ENCODE measurements at regions not wholly inside any gene's neighbourhood (a gene's known extent, or its start where the extent isn't known, plus 50 kb on each side); places are given as distances from the start of the nearest gene placed in this dataset.

GRCh38 chr2:152971685-152972084, 253.3 kb downstream of the ARL6IP6 start:
- DNase-seq (no peak), ATAC-seq (no peak)
- no peak overlapping the region for H3K27ac ChIP-seq
- H3K4me3 ChIP-seq: no peak overlapping the region
- no peak for TF ChIP-seq CTCF (IDR thresholded peaks at IDR 0.05)
- H3K36me3 ChIP-seq: no peaks in the 10 kb centered on the region
- no peaks in the 10 kb centered on the region for H3K27me3 ChIP-seq
- peaks cover 0 to 28% of the 10 kb centered on the region in 2 donors for H3K9me3 ChIP-seq
- intact Hi-C loops (cut with DNase I): no loop called here
- no peaks in the 10 kb centered on the region for H3K4me1 ChIP-seq

DNA sequence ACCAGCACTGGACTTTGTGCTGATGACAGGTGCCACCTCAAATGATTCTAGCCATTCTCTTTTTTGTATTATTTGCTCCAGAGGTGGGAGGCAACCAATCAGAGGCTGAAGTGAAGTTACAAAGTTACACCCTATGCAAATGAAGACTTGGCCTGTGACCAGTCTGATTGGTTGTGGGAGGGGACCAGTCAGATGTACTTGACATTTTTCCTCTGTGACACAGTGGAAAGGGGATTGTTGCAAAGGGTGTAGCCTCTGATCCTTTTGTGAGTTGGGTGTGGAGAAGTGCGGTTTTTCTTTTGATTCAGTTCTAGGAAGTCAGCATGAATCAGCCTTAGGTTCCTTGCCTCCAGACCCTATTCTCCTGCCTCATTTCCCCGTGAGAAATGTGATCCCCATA, 244.0 kb downstream of the ARL6IP6 start:
- intact Hi-C loops (cut with DNase I): no loop called here
- H3K27me3 ChIP-seq: no peaks in the 10 kb centered on the region
- no peak for DNase-seq
- TF ChIP-seq CTCF (IDR thresholded peaks at IDR 0.05): no peak
- ATAC-seq: no peak
- no peak overlapping the region for H3K27ac ChIP-seq
- H3K9me3 ChIP-seq: no peaks in the 10 kb centered on the region
- H3K36me3 ChIP-seq: no peaks in the 10 kb centered on the region
- H3K4me1 ChIP-seq: no peaks in the 10 kb centered on the region
- no peak overlapping the region for H3K4me3 ChIP-seq

- DNase-seq (no peak), ATAC-seq (no peak)
- Histone ChIP-seq H3K36me3 (no peaks in the 10 kb centered on the region), H3K27me3 (no peaks in the 10 kb centered on the region), H3K27ac (no peak overlapping the region), H3K9me3 (no peaks in the 10 kb centered on the region), H3K4me1 (no peaks in the 10 kb centered on the region), H3K4me3 (no peak overlapping the region)
- no peak for TF ChIP-seq CTCF (IDR thresholded peaks at IDR 0.05)
- intact Hi-C loops (cut with DNase I): no loop called here
These were observed 242.9 kb downstream of the ARL6IP6 start for GRCh38 chr2:152961351-152961750.

DNA sequence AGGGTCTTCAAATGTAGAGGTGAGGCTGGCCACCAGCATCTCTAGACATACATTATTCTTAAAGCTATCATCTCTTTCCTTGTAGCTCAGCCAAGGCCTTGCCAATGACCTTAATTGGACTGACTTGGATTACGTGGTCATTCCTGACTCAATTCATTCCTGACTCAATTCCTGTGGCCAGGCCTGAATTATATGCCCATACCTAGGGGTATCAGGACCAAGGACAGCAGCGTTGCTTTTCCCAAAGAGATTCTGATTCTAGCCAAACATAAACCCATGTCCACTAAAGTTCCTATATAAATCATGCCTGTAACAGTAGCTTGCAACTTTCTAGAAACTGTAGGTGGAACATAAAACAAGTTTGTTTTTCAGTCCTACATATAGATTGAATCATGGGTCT, 231.7 kb downstream of the ARL6IP6 start:
- H3K9me3 ChIP-seq: no peaks in the 10 kb centered on the region
- intact Hi-C loops (cut with DNase I): no loop called here
- H3K27ac ChIP-seq: no peak overlapping the region
- H3K4me1 ChIP-seq: no peaks in the 10 kb centered on the region
- no peaks in the 10 kb centered on the region for H3K27me3 ChIP-seq
- DNase-seq: peak in 1 of 4 donors; percentile 6
- no peak overlapping the region for H3K4me3 ChIP-seq
- no peak for ATAC-seq
- H3K36me3 ChIP-seq: no peaks in the 10 kb centered on the region
- no peak for TF ChIP-seq CTCF (IDR thresholded peaks at IDR 0.05)

DNA sequence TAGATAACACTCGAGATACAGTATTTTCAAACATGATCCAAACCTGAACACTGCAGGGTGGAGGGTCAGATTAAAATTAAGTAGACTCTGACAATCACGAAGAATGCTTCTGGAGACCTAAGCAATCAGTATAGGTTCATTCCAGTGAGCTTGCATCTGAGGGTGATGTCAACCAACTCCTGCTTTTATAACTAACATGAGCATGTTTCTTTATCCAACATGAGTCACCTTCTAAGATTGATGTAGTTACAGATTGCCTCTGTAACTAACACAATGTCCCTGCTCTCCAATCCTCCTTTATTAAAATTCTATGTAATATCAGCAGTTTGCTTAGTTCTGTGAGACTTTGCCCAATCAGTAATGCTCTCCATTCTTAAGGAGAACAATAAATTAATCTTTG, 225.7 kb downstream of the ARL6IP6 start:
- Histone ChIP-seq H3K27me3 (no peaks in the 10 kb centered on the region), H3K4me3 (no peak overlapping the region), H3K27ac (no peak overlapping the region), H3K4me1 (no peaks in the 10 kb centered on the region), H3K9me3 (peaks cover 0 to 10% of the 10 kb centered on the region in 2 donors), H3K36me3 (no peaks in the 10 kb centered on the region)
- DNase-seq (no peak), ATAC-seq (no peak)
- TF ChIP-seq CTCF (IDR thresholded peaks at IDR 0.05): no peak
- intact Hi-C loops (cut with DNase I): no loop called here
